GM23338 (cell line): ENCODE measurements at regions not wholly inside any gene's neighbourhood (a gene's known extent, or its start where the extent isn't known, plus 50 kb on each side); places are given as distances from the start of the nearest gene placed in this dataset.

Experiments used
- CREB1 ChIP-seq: fragments of 250-450 bp; sonication (Bioruptor Pico); IDR thresholded peaks from 2 replicates; pipeline ENCODE4 v1.5.0; 2020; ENCODE audit warnings: low read depth, mild to moderate bottlenecking, moderate library complexity
- CTCF ChIP-seq, 2 experiments: fragments of 200-600 bp in 1 of 2; sonication (generic) in 1 of 2; conservative IDR thresholded peaks; 2 replicates each; pipeline versions ENCODE4 v1.5.1 to v1.6.1; 2016 to 2017; ENCODE audit warnings: antibody characterized with exemption in 2 of 2, low read depth in 2 of 2, mild to moderate bottlenecking in 2 of 2, moderate library complexity in 1 of 2
- EZH2 ChIP-seq: fragments of 200-600 bp; sonication (generic); IDR thresholded peaks from one replicate; pipeline ENCODE4 v1.8.0; 2017; ENCODE audit warnings: antibody characterized with exemption, mild to moderate bottlenecking, low read depth; ENCODE audit not compliant: unreplicated experiment
- EZH2phosphoT487 ChIP-seq: fragments of 200-600 bp; sonication (generic); IDR thresholded peaks from one replicate; pipeline ENCODE4 v1.8.1; 2018; ENCODE audit warnings: antibody characterized with exemption; ENCODE audit not compliant: unreplicated experiment
- NANOG ChIP-seq: IDR thresholded peaks from 2 replicates; pipeline ENCODE4 v1.6.1; 2016; ENCODE audit warnings: antibody characterized with exemption, borderline replicate concordance
- POLR2AphosphoS5 ChIP-seq: IDR thresholded peaks from 2 replicates; pipeline ENCODE4 v1.6.1; 2016; ENCODE audit warnings: antibody characterized with exemption, low read depth
- REST ChIP-seq: IDR thresholded peaks from one replicate; pipeline ENCODE4 v1.6.1; 2018; ENCODE audit warnings: antibody characterized with exemption; ENCODE audit not compliant: unreplicated experiment
- ZNF114 ChIP-seq: fragments of 250-450 bp; sonication (Bioruptor Pico); IDR thresholded peaks from 2 replicates; pipeline ENCODE4 v1.5.0; 2020; ENCODE audit warnings: mild to moderate bottlenecking, moderate library complexity

GRCh38 chr2:16318051-16318450 is 347.6 kb downstream of the CYRIA start:
- TF ChIP-seq EZH2 = no peak
- no peak for TF ChIP-seq CTCF (conservative IDR thresholded peaks at IDR 0.05; ENCODE audit: low read depth in 2 of 2)
- no peak for TF ChIP-seq POLR2AphosphoS5
- no peak for TF ChIP-seq REST
- no peak for TF ChIP-seq EZH2phosphoT487
- TF ChIP-seq CREB1 (CRISPR knock-in tag) = no peak
- TF ChIP-seq ZNF114 (CRISPR knock-in tag) = no peak
- TF ChIP-seq NANOG = no peak
